HG03439 (cell line): ENCODE measurements at regions not wholly inside any gene's neighbourhood (a gene's known extent, or its start where the extent isn't known, plus 50 kb on each side); places are given as distances from the start of the nearest gene placed in this dataset.
A peak's percentile ranks its signal among the peaks of the same experiment; 100 is the strongest.
"Not testable (repeated sequence)": the region's sequence is repeated elsewhere in the genome, so short reads cannot be mapped to it uniquely, and the experiment has no call there.

Source experiments
- ATAC-seq: cut with Tn5 transposase; IDR thresholded peaks from one replicate; pipeline ENCODE4 v1.9.1; 2021; ENCODE audit warnings: mild to moderate bottlenecking, moderate library complexity; ENCODE audit not compliant: unreplicated experiment

GRCh38 chr2:215889240-215889969 lies 123.9 kb downstream of the MREG start:
- not testable (repeated sequence) for ATAC-seq

GRCh38 chr2:215888680-215889079 lies 124.7 kb downstream of the MREG start:
- ATAC-seq: no peak

DNA sequence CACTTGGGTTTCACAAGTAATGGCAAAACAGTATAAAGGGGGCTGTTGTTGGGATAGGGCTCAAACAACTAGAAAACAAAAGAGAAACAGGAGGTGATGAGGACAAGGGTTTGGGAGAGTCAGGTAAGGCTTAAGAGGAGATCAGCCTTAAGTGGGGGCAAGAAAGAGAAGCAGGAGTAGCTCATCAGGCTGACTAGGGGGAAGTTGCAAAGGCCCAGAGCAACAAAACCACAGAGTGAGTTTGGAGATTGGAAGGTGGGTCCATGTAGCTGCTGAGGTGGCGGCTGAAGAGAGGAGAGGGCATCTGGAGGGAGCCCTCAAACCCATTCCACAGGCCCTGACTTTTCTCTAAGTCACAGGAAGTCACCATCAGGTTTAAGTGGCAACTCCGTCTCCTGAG lies 126.0 kb downstream of the MREG start:
- no peak for ATAC-seq

DNA sequence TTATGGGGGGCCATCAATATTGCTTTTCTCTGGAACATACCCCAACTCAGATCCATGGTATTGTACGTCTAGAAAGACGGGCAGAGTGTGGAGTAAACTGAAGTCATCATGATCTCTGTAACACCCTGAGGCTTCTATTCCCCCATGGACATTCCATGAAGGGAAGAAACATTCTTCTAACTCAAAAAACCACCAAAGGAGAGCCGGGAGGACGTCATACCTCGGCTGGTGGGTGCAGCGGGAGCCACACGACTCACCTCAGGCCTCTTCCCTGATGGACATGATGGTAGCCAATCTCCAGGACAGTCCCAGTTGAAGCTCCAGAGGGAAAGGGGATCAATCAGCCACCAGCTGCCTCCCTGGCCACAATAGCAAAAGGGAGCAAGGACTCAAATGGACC lies 127.3 kb downstream of the MREG start:
- no peak for ATAC-seq

- ATAC-seq: no peak
Observed at GRCh38 chr2:215885536-215885935, 127.8 kb downstream of the MREG start.

DNA sequence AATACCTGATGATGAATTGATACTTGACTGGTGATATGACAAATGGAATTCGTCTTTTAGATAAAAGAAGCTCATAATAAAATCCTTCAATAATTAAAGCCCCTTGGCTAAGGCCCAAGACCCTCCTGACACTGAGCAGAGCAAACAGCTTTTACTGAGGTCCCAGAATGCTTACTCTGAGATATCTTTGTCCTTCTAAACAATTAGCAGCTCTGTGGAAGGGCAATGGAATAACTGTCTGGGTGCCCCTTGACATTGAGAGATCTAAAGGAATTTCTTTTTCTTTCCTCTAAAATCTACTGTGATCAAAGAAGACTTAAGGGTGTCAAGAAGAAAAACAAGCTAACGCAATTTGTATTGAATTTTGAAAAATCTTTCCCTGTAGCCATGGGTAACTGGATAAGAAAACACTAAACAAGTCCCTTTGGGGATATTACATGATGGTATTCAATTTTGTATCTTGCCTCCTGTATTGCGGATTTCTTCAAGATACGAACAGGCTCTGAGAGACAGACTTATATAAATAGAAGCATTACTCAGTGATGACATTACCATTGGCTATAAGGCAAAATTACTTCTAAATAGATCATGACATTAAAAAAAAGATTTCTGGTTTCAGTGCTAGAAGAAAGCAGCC lies 128.8 kb downstream of the MREG start:
- no peak for ATAC-seq

DNA sequence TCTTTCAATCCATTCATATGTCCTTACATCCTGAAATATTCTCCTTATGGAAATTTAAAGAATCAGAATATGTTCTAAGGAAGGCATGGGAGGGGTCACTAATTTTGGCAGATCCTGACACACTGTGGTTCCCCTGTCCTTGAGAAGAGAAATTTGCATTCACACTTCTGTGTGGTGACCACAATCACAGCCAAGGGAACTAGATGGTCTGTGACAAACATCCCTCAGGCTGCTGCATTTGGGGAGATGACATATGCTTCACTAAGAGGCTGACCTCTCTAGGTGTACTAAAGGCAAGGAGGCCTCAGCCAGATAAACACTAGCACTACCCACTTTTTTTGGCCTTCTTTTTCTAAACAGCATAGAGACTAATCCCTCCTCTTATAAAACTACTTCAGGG lies 129.6 kb downstream of the MREG start:
- peak; percentile 69 for ATAC-seq

DNA sequence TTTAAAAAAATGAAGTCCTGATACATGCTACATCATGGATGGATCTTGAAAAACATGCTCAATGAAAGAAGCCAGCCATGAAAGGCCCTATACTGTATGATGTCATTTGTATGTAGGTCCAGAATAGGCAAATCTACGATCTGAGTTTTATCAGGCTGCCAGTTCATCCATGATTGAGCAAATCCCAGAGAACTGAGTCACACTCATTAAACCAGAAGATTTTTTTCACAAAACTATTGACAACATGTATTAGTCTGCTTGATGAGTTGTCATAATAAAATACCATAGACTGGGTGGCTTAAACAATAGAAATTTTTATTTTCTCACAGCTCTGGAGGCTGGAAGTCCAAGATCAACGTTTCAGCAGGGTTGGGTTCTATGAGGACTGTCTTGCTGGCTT lies 130.7 kb downstream of the MREG start:
- ATAC-seq: no peak

DNA sequence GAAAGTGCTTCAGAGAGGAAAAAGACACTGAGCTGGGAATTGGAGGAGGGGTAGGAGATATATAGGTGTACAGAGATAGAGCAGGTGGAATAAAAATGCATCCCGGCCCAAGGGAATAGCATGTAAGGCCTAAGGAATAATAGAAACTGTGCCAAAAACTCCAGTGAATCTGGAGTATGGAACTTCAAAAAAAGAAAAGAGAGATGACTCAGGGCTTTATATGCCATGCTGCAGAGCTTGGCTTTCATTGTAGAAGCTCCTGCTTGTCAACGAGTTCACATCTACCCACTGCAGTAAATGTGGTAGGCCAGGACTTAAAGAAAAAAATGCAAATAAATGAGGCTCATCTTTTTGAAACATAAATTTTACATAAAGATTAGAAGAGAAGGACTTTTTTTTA lies 131.8 kb downstream of the MREG start:
- no peak for ATAC-seq

DNA sequence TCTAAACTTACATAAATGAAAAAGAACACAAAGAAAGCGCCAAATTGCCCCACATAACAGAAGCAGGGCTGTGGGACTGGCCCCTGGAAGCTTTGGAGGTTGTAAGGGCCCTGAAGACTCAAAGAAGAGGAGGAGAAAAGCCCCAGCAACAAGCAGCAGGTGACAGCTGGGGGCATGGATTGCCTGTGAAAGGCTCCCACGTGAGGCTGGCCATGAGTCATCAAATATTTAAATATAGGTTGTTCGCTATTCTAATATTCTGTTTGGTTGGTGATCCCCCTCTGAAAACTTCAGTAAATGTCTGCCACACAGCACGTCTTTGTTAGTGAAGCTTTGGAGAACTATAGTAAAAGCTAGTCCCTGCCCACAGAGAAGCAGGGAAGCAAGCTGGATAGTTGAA lies 132.4 kb downstream of the MREG start:
- peak; percentile 81 for ATAC-seq

DNA sequence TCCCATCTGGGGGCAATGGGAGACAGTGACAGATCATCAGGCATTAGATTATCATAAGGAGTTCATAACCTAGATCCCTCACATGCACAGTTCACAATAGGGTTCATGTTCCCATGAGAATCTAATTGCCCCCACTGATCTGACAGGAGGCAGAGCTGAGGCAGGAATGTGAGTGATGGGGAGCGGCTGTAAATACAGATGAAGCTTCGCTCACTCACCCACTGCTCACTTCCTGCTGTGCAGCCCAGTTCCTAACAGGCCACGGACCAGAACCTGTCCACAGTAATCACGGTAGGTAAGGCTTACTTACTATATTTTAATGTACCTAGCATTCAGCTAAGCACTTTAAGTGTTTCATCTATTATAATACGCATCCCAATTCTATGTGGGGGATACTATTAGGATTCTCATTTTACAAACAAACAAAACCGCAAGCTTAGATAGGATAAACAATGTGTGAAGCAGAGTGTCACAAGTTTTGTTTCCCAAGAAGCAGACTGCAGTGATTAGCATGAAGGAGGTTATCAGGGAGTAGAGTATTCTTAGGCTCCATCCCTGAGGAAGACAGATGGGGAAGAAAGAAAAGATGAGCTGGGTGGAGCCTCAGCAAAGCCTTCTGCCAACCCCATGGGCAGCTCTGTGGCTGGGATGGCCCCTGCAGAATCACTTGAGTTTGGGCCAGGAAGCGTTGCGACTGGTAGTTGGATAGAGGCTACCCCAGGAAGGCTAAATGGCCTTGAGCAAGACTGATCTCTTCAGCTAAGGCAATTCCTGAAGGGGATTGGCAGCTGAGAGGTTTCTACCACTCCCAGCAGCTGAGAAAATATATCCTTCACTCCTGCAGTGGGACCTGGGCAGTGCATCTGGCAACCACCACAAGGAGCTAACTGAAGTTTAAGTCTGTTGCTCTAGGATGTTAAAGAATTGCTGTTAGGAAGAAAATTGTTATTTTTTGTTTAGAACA lies 133.1 kb downstream of the MREG start:
- no peak for ATAC-seq

- ATAC-seq: no peak
Observed at GRCh38 chr2:215879331-215879730, 134.0 kb downstream of the MREG start.

DNA sequence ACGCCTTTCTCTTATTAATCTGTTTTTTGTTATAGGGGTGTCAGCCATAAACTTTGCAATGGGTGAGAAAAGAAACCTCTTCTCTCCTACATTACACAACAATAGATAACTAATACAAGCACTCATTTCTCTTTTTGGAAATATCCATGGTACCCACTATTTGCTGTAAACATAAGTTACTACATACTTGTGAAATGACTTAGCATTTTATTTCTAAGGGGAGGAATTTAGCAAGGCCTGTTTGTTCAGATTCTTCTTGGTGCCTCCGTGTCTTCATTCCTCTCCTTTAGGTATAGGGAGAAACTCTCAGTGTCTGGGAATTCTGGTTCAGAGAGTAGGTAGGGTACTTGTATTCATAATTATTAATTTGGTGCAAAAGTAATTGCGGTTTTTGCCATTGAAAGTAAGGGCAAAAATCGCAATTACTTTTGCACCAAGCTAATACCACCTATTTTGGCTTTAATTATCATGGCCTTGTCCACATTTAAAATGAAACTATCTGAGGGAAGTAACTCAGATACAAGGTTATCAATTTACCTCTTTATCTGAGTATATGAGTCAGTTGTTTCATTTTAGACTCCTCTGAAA lies 134.8 kb downstream of the MREG start:
- ATAC-seq: no peak

DNA sequence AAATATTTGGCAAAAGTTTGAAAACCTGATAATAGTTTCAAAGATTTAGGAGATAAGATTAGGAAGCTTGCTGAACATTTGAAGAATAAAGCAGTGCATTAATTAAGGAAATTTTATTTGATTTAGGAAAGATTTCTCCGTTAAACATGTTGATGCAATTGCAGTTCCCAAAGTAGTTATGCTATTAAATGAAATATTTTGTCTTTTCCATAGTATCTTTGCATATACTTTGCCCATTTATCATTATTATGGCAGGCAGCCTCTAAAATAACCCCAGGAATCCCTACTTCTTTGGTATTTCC lies 136.5 kb downstream of the MREG start:
- ATAC-seq: no peak

DNA sequence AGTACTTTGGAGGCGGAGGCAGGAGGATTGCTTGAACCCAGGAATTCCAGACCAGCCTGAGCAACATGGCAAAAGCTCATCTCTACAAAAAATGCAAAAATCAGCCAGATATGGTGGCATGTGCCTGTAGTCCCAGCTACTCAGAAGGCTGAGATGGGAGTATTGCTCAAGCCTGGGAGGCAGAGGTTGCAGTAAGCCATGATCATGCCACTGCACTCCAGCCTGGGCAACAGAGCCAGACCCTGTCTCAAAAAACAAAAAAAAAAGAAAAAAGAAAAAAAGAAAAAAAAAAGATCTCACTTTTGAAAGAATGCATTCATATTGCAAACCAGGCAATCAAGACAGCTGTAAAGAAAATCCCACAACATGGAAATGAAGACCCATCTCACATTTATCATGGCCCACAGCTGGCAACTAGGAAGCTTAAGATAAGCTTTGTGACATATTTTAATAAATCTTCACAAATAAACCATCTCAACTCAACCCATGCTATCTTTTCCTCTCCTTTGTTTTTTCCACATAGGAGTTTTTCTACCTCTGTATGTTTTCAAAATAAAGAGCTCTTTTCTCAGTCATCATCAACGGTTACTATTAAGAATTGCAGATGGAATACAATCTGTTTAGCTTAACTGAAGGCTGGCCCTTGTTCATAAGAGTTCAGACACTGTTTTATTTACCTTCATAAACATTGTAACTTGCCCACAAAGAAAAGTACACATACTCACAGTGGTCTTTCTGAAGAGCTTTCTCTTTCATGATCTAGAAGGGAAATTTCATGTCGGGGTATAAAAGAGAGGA lies 137.0 kb downstream of the MREG start:
- no peak for ATAC-seq

DNA sequence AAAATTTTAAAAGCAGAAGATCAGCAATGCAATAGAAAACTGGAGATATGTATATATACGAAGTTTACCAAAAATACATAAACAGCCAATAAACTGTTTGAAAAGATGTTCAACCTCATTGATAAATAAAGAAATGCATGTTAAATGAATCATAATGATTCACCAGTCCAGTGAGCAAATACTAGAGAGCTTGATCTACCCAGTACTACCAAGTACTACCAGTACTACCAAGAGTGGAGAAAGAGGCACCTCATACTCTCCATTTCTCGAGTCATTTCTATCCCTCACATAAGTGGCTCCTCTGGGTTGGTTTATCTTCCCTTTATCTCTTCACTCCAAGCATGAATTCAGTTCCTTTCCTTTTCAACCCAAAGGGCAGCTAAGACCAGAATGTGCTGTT lies 138.9 kb downstream of the MREG start:
- no peak for ATAC-seq

DNA sequence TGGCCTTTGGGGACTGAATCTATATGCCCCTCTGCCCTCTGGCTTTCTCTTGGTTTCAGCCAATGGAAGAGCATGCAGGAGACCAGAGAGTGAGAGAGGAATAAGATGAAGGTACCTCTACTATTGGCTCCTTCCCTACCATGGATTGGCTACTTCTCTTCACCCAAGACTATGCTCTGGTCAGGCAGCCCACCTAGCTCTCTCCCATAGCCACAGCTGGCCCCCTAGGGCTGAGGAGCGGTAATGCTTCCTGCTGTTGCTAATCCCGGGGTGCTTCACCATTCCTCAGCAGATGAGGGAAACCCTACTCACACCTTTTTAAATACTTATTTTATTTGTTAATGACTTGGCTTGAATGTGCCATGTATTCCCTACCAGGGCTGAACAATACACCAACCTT lies 142.4 kb downstream of the MREG start:
- ATAC-seq: no peak

- ATAC-seq: no peak
Observed at GRCh38 chr2:215870088-215870490, 143.3 kb downstream of the MREG start.

DNA sequence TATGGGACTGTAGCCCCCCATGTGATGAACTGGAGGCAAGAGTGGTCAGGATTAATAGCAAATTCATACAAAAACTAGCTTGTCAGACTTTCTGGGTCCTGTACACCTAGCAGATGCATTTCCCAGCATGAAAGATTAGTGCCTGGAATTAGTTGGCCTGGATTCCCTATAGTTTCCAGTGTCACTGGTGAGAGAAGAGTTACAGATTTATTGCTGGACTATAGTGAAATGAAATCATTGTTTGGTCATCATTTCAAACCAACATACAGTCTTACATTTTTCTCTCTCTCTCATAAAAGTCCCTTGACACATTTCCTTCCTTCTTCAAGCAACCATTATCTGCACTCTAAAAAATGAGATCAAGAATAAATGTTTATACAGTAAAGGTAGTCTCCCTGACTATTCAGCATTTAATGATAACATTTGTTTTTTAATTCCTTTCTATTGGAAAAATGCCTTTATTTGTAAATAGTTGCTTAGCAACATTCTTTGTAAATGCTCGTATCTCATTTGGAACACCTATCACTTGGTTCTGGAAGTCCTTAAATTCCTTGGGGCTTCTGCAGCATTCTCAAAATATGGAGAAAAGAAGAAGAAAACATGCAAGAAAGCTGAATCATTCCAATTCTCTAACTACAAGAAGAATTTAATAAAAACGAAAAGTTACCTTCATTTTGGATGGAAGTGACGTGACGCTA lies 144.4 kb downstream of the MREG start:
- ATAC-seq: no peak

DNA sequence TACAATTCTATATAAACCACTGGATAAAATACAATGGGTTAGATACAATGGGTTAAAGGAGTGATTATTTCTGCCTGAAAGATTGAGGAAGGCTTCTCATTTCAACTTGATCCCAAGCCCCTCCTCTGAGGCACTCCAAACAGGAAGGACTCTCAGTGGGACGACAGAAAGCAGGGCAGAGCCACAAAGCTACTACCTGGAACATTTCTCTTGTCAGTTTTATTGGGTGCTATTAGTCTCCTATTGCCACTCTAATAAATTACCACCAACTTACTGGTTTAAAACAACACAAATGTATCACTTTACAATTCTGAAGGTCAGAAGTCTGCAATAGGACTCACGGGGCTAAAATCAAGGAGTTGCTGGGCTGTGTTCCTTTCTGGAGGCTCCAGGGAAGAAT lies 146.7 kb downstream of the MREG start:
- ATAC-seq: no peak
